Common myeloid progenitor, CD34-positive (primary cell): ENCODE measurements at regions not wholly inside any gene's neighbourhood (a gene's known extent, or its start where the extent isn't known, plus 50 kb on each side); places are given as distances from the start of the nearest gene placed in this dataset.

ENCODE experiments used
- CTCF ChIA-PET: fragments of 350-600 bp; sonication (Branson Sonifier 250); formaldehyde crosslinking; loops from one replicate; lab custom pipeline; 2021; ENCODE audit warnings: antibody characterized with exemption; lab: Charles Lee
- POLR2A ChIA-PET: fragments of 350-600 bp; sonication (Branson Sonifier 250); formaldehyde crosslinking; loops from one replicate; lab custom pipeline; 2021; ENCODE audit warnings: antibody characterized with exemption; lab: Charles Lee
- DNase-seq, 3 donors: peaks; one replicate each; pipeline versions ENCODE4 v3.0.0 to v3.0.0-alpha.2; 2013
- H3K27ac ChIP-seq, 2 experiments: 1 replicate in 1 of 2; 2 replicates in 1 of 2; pipeline ENCODE4 v1.7.0; 2013; ENCODE audit warnings: inconsistent platforms in 2 of 2, low read length in 2 of 2, mild to moderate bottlenecking in 2 of 2, low read depth in 1 of 2, moderate library complexity in 1 of 2; ENCODE audit not compliant: severe bottlenecking in 2 of 2, insufficient read depth in 1 of 2, poor library complexity in 1 of 2
- H3K27me3 ChIP-seq, 5 experiments: replicated peaks in 2 of 5; 1 replicate in 3 of 5; 2 replicates in 2 of 5; pipeline versions ENCODE4 v1.6.1 to v1.7.0; 2013; ENCODE audit warnings: low read length in 4 of 5, mild to moderate bottlenecking in 2 of 5, moderate library complexity in 2 of 5, inconsistent platforms in 1 of 5; ENCODE audit not compliant: insufficient read depth in 5 of 5, control insufficient read depth in 4 of 5
- H3K36me3 ChIP-seq, 4 experiments: 1 replicate in 2 of 4; 2 replicates in 2 of 4; pipeline versions ENCODE4 v1.6.1 to v1.7.0; 2013; ENCODE audit warnings: low read length in 3 of 4, control low read depth in 1 of 4, mild to moderate bottlenecking in 1 of 4; ENCODE audit not compliant: control insufficient read depth in 4 of 4, insufficient read depth in 4 of 4
- H3K4me1 ChIP-seq, 4 experiments: 1 replicate in 3 of 4; 2 replicates in 1 of 4; pipeline versions ENCODE4 v1.6.1 to v1.7.1; 2013; ENCODE audit warnings: low read length in 3 of 4, mild to moderate bottlenecking in 3 of 4, control low read depth in 1 of 4, inconsistent platforms in 1 of 4, moderate library complexity in 1 of 4; ENCODE audit not compliant: control insufficient read depth in 4 of 4, insufficient read depth in 4 of 4; ENCODE audit errors: control extremely low read depth in 1 of 4
- H3K4me3 ChIP-seq, 7 experiments: 1 replicate in 4 of 7; 2 replicates in 3 of 7; pipeline versions ENCODE4 v1.5.1 to v1.7.0; 2013; ENCODE audit warnings: mild to moderate bottlenecking in 7 of 7, low read length in 6 of 7, moderate library complexity in 6 of 7, inconsistent platforms in 2 of 7, low read depth in 2 of 7, control low read depth in 1 of 7; ENCODE audit not compliant: insufficient read depth in 4 of 7, control insufficient read depth in 1 of 7; ENCODE audit errors: extremely low read depth in 1 of 7
- H3K9me3 ChIP-seq, 5 experiments: 1 replicate in 4 of 5; 2 replicates in 1 of 5; pipeline versions ENCODE4 v1.6.1 to v1.7.1; 2013; ENCODE audit warnings: low read length in 4 of 5, mild to moderate bottlenecking in 2 of 5, inconsistent platforms in 1 of 5, low read depth in 1 of 5, moderate library complexity in 1 of 5; ENCODE audit not compliant: control insufficient read depth in 4 of 5, insufficient read depth in 2 of 5; ENCODE audit errors: control extremely low read depth in 1 of 5
- WGBS: methylation state at CpG from one replicate; pipeline ENCODE4 v1.1.5; 2013; ENCODE audit not compliant: insufficient coverage; 5-methylcytosine and 5-hydroxymethylcytosine counted together

- H3K27ac ChIP-seq: no peak overlapping the region
- DNase-seq: no peak
- POLR2A ChIA-PET: no interaction called here
- H3K9me3 ChIP-seq: no peaks in the 10 kb centered on the region
- H3K4me3 ChIP-seq: no peak overlapping the region
- H3K27me3 ChIP-seq: peaks cover 0 to 8% (median 1%) of the 10 kb centered on the region in 5 experiments
- 96% methylated on average over 10 of the region's 10 CpGs for WGBS
- no peaks in the 10 kb centered on the region for H3K4me1 ChIP-seq
- no peaks in the 10 kb centered on the region for H3K36me3 ChIP-seq
- CTCF ChIA-PET: no interaction called here
Observed at GRCh38 chr22:47740109-47740805, 977.8 kb downstream of the TBC1D22A start.

- DNase-seq: no peak
- ChIA-PET CTCF (no interaction called here), POLR2A (no interaction called here)
- 79% methylated on average over 15 of the region's 16 CpGs for WGBS
- H3K4me3 ChIP-seq: no peak overlapping the region
- H3K4me1 ChIP-seq: no peaks in the 10 kb centered on the region
- H3K27me3 ChIP-seq: peaks cover 0 to 8% (median 1%) of the 10 kb centered on the region in 5 experiments
- no peaks in the 10 kb centered on the region for H3K36me3 ChIP-seq
- no peaks in the 10 kb centered on the region for H3K9me3 ChIP-seq
- no peak overlapping the region for H3K27ac ChIP-seq
Observed at GRCh38 chr22:47739291-47740015, 977.0 kb downstream of the TBC1D22A start.

- Histone ChIP-seq H3K4me1 (no peaks in the 10 kb centered on the region), H3K4me3 (no peak overlapping the region), H3K27me3 (peaks cover 0 to 8% (median 1%) of the 10 kb centered on the region in 5 experiments), H3K9me3 (no peaks in the 10 kb centered on the region), H3K36me3 (no peaks in the 10 kb centered on the region), H3K27ac (no peak overlapping the region)
- WGBS: 71% methylated on average over 7 of the region's 8 CpGs
- ChIA-PET CTCF (no interaction called here), POLR2A (no interaction called here)
- no peak for DNase-seq
Observed at GRCh38 chr22:47738472-47739013, 976.1 kb downstream of the TBC1D22A start.

GRCh38 chr22:47736186-47737034, 974.0 kb downstream of the TBC1D22A start:
- ChIA-PET POLR2A (no interaction called here), CTCF (no interaction called here)
- Histone ChIP-seq H3K27ac (no peak overlapping the region), H3K9me3 (peaks cover 0 to 3% (median 0%) of the 10 kb centered on the region in 5 experiments), H3K36me3 (no peaks in the 10 kb centered on the region), H3K4me1 (no peaks in the 10 kb centered on the region), H3K4me3 (no peak overlapping the region), H3K27me3 (peaks cover 0 to 8% (median 1%) of the 10 kb centered on the region in 5 experiments)
- no peak for DNase-seq
- WGBS: 84% methylated on average over 10 of the region's 15 CpGs

- Histone ChIP-seq H3K36me3 (no peaks in the 10 kb centered on the region), H3K4me1 (no peaks in the 10 kb centered on the region), H3K27me3 (peaks cover 0 to 3% (median 0%) of the 10 kb centered on the region in 5 experiments), H3K9me3 (peaks cover 0 to 5% (median 3%) of the 10 kb centered on the region in 5 experiments), H3K4me3 (no peak overlapping the region), H3K27ac (no peak overlapping the region)
- ChIA-PET POLR2A (no interaction called here), CTCF (no interaction called here)
- 93% methylated on average over 4 of the region's 7 CpGs for WGBS
- DNase-seq: no peak
Observed at GRCh38 chr22:47734511-47734910, 972.1 kb downstream of the TBC1D22A start.

- Histone ChIP-seq H3K9me3 (peaks cover 0 to 5% (median 3%) of the 10 kb centered on the region in 5 experiments), H3K27ac (no peak overlapping the region), H3K27me3 (peaks cover 0 to 11% (median 0%) of the 10 kb centered on the region in 5 experiments), H3K4me3 (no peak overlapping the region), H3K4me1 (no peaks in the 10 kb centered on the region), H3K36me3 (no peaks in the 10 kb centered on the region)
- CTCF ChIA-PET: no interaction called here
- POLR2A ChIA-PET: no interaction called here
- DNase-seq: no peak
- no CpG with 5 or more reads among the region's 1 CpG for WGBS
Observed at GRCh38 chr22:47727641-47728040, 965.2 kb downstream of the TBC1D22A start.
